Neural progenitor cell (in vitro differentiated cells): ENCODE measurements at regions not wholly inside any gene's neighbourhood (a gene's known extent, or its start where the extent isn't known, plus 50 kb on each side); places are given as distances from the start of the nearest gene placed in this dataset.
"Not testable (repeated sequence)": the region's sequence is repeated elsewhere in the genome, so short reads cannot be mapped to it uniquely, and the experiment has no call there.

Experiments used
- DNase-seq: peaks from one replicate; pipeline ENCODE4 v3.0.0-alpha.2; 2016; ENCODE audit warnings: low spot score
- H2AFZ ChIP-seq: fragments of 200-600 bp; sonication (generic); replicated peaks from 2 replicates; pipeline ENCODE4 v1.6.1; 2016; ENCODE audit warnings: antibody characterized with exemption
- H3F3A ChIP-seq: fragments of 200-600 bp; sonication (generic); 2 replicates; pipeline ENCODE4 v1.6.1; 2016; ENCODE audit warnings: antibody characterized with exemption, low read depth
- H3K27ac ChIP-seq: fragments of 200-600 bp; sonication (generic); 2 replicates; pipeline ENCODE4 v1.5.1; 2016; ENCODE audit warnings: mild to moderate bottlenecking
- H3K27me3 ChIP-seq: fragments of 200-600 bp; sonication (generic); 2 replicates; pipeline ENCODE4 v1.6.1; 2016; ENCODE audit warnings: mild to moderate bottlenecking, moderate library complexity
- H3K36me3 ChIP-seq: fragments of 200-600 bp; sonication (generic); 2 replicates; pipeline ENCODE4 v1.5.1; 2016
- H3K4me1 ChIP-seq: fragments of 200-600 bp; sonication (generic); 2 replicates; pipeline ENCODE4 v1.6.1; 2016; ENCODE audit warnings: mixed run types
- H3K4me2 ChIP-seq: fragments of 200-600 bp; sonication (generic); 2 replicates; pipeline ENCODE4 v1.6.1; 2016
- H3K4me3 ChIP-seq: fragments of 200-600 bp; sonication (generic); 2 replicates; pipeline ENCODE4 v1.5.1; 2016
- H3K79me2 ChIP-seq: fragments of 200-600 bp; sonication (generic); 2 replicates; pipeline ENCODE4 v1.6.1; 2016; ENCODE audit warnings: low read depth
- H3K9ac ChIP-seq: fragments of 200-600 bp; sonication (generic); 2 replicates; pipeline ENCODE4 v1.6.1; 2016
- H3K9me3 ChIP-seq: fragments of 200-600 bp; sonication (generic); 2 replicates; pipeline ENCODE4 v1.5.1; 2016; ENCODE audit warnings: low read depth
- H4K20me1 ChIP-seq: fragments of 200-600 bp; sonication (generic); 2 replicates; pipeline ENCODE4 v1.6.1; 2016; ENCODE audit warnings: low read depth
- H3K27ac Mint-ChIP-seq: 3 replicates; pipeline ENCODE4 v1.8.0; 2021; ENCODE audit warnings: mixed read lengths
- H3K27me3 Mint-ChIP-seq: 2 replicates; pipeline ENCODE4 v1.8.0; 2022; ENCODE audit warnings: low read depth, mild to moderate bottlenecking, inconsistent platforms, moderate library complexity, mixed read lengths; ENCODE audit not compliant: insufficient read depth
- H3K36me3 Mint-ChIP-seq: 3 replicates; pipeline ENCODE4 v1.8.0; 2021; ENCODE audit warnings: mixed read lengths
- H3K4me1 Mint-ChIP-seq: 3 replicates; pipeline ENCODE4 v1.8.0; 2021; ENCODE audit warnings: mixed read lengths
- H3K4me3 Mint-ChIP-seq: 3 replicates; pipeline ENCODE4 v1.8.0; 2021; ENCODE audit warnings: mild to moderate bottlenecking, moderate library complexity, mixed read lengths
- H3K9me3 Mint-ChIP-seq: 3 replicates; pipeline ENCODE4 v1.8.0; 2020; ENCODE audit warnings: mixed read lengths
- CTCF ChIP-seq: fragments of 200-600 bp; sonication (generic); IDR thresholded peaks from 2 replicates; pipeline ENCODE4 v1.5.1; 2017; ENCODE audit warnings: antibody characterized with exemption, mild to moderate bottlenecking
- EZH2 ChIP-seq: fragments of 200-600 bp; sonication (generic); IDR thresholded peaks from 2 replicates; pipeline ENCODE4 v1.6.1; 2017; ENCODE audit warnings: antibody characterized with exemption, mild to moderate bottlenecking, moderate library complexity
- EZH2phosphoT487 ChIP-seq: fragments of 200-600 bp; sonication (generic); IDR thresholded peaks from 2 replicates; pipeline ENCODE4 v1.6.1; 2017; ENCODE audit warnings: antibody characterized with exemption

- Histone ChIP-seq H3K27me3 (no peaks in the 10 kb centered on the region), H3K4me2 (no peak overlapping the region), H3F3A (no peaks in the 10 kb centered on the region), H4K20me1 (no peaks in the 10 kb centered on the region), H3K9ac (no peak overlapping the region), H3K27ac (no peak overlapping the region), H3K9me3 (no peaks in the 10 kb centered on the region), H3K79me2 (no peaks in the 10 kb centered on the region), H3K36me3 (no peaks in the 10 kb centered on the region), H3K4me3 (no peak overlapping the region), H2AFZ (no peak overlapping the region), H3K4me1 (no peaks in the 10 kb centered on the region)
- no peak for DNase-seq
- TF ChIP-seq CTCF (no peak), EZH2 (no peak), EZH2phosphoT487 (no peak)
- Mint-ChIP-seq H3K9me3 (no peaks in the 10 kb centered on the region), H3K27me3 (no peaks in the 10 kb centered on the region), H3K36me3 (no peaks in the 10 kb centered on the region), H3K27ac (no peak overlapping the region), H3K4me3 (no peak overlapping the region), H3K4me1 (no peaks in the 10 kb centered on the region)
Observed at GRCh38 chr11:37320921-37321320, 722.9 kb upstream of the RAG2 start.

GRCh38 chr11:37317803-37318202 lies 719.8 kb upstream of the RAG2 start:
- Histone ChIP-seq H3K27ac (no peak overlapping the region), H3K4me2 (no peak overlapping the region), H3K36me3 (no peaks in the 10 kb centered on the region), H3K9me3 (no peaks in the 10 kb centered on the region), H3K27me3 (no peaks in the 10 kb centered on the region), H3K4me3 (no peak overlapping the region), H3K4me1 (no peaks in the 10 kb centered on the region), H3F3A (no peaks in the 10 kb centered on the region), H3K79me2 (no peaks in the 10 kb centered on the region), H2AFZ (no peak overlapping the region), H4K20me1 (no peaks in the 10 kb centered on the region), H3K9ac (no peak overlapping the region)
- H3K9me3 Mint-ChIP-seq: no peaks in the 10 kb centered on the region
- DNase-seq: no peak
- H3K27me3 Mint-ChIP-seq: no peaks in the 10 kb centered on the region
- H3K27ac Mint-ChIP-seq: no peak overlapping the region
- TF ChIP-seq CTCF: no peak
- TF ChIP-seq EZH2: no peak
- no peak for TF ChIP-seq EZH2phosphoT487
- no peaks in the 10 kb centered on the region for H3K4me1 Mint-ChIP-seq
- H3K36me3 Mint-ChIP-seq: no peaks in the 10 kb centered on the region
- no peak overlapping the region for H3K4me3 Mint-ChIP-seq

- TF ChIP-seq EZH2phosphoT487 (no peak), CTCF (no peak), EZH2 (no peak)
- H2AFZ ChIP-seq: no peak overlapping the region
- Mint-ChIP-seq H3K27me3 (peaks cover 2% of the 10 kb centered on the region), H3K4me3 (no peak overlapping the region), H3K9me3 (no peaks in the 10 kb centered on the region), H3K27ac (no peak overlapping the region), H3K36me3 (no peaks in the 10 kb centered on the region), H3K4me1 (no peaks in the 10 kb centered on the region)
- H3K9ac ChIP-seq: no peak overlapping the region
- no peaks in the 10 kb centered on the region for H3K4me1 ChIP-seq
- no peaks in the 10 kb centered on the region for H3K79me2 ChIP-seq
- no peaks in the 10 kb centered on the region for H4K20me1 ChIP-seq
- no peaks in the 10 kb centered on the region for H3K36me3 ChIP-seq
- H3K27ac ChIP-seq: no peak overlapping the region
- no peak for DNase-seq
- no peak overlapping the region for H3K4me2 ChIP-seq
- no peaks in the 10 kb centered on the region for H3K27me3 ChIP-seq
- no peak overlapping the region for H3K4me3 ChIP-seq
- no peaks in the 10 kb centered on the region for H3F3A ChIP-seq
- no peaks in the 10 kb centered on the region for H3K9me3 ChIP-seq
Observed at GRCh38 chr11:37313266-37313665, 715.2 kb upstream of the RAG2 start.

GRCh38 chr11:37306563-37306962 lies 708.5 kb upstream of the RAG2 start:
- no peak overlapping the region for H3K4me3 Mint-ChIP-seq
- Histone ChIP-seq H3K9me3 (no peaks in the 10 kb centered on the region), H3K79me2 (no peaks in the 10 kb centered on the region), H3K27ac (no peak overlapping the region), H3K27me3 (no peaks in the 10 kb centered on the region), H3K9ac (no peak overlapping the region), H3K4me3 (no peak overlapping the region), H3F3A (no peaks in the 10 kb centered on the region), H3K36me3 (no peaks in the 10 kb centered on the region), H3K4me2 (no peak overlapping the region), H2AFZ (no peak overlapping the region), H4K20me1 (no peaks in the 10 kb centered on the region), H3K4me1 (no peaks in the 10 kb centered on the region)
- no peak overlapping the region for H3K27ac Mint-ChIP-seq
- no peaks in the 10 kb centered on the region for H3K4me1 Mint-ChIP-seq
- no peak for DNase-seq
- TF ChIP-seq EZH2phosphoT487 (no peak), CTCF (no peak), EZH2 (no peak)
- peaks cover 2% of the 10 kb centered on the region for H3K27me3 Mint-ChIP-seq
- peaks cover 4% of the 10 kb centered on the region for H3K9me3 Mint-ChIP-seq
- no peaks in the 10 kb centered on the region for H3K36me3 Mint-ChIP-seq

GRCh38 chr11:37301405-37301804 lies 703.4 kb upstream of the RAG2 start:
- not testable (repeated sequence) for H3K27me3 ChIP-seq, H3K27me3 Mint-ChIP-seq, H3K36me3 ChIP-seq, H3K27ac Mint-ChIP-seq, H3K9me3 ChIP-seq, H3K27ac ChIP-seq, H4K20me1 ChIP-seq, H3K4me2 ChIP-seq, H2AFZ ChIP-seq, H3K79me2 ChIP-seq, H3K4me1 Mint-ChIP-seq, H3K4me1 ChIP-seq, H3K36me3 Mint-ChIP-seq, H3K4me3 ChIP-seq, H3F3A ChIP-seq, DNase-seq, H3K4me3 Mint-ChIP-seq, H3K9ac ChIP-seq
- H3K9me3 Mint-ChIP-seq: peaks cover 12% of the 10 kb centered on the region
